Ovary (tissue), 7 donors: ENCODE measurements at regions not wholly inside any gene's neighbourhood (a gene's known extent, or its start where the extent isn't known, plus 50 kb on each side); places are given as distances from the start of the nearest gene placed in this dataset.

Experiments used
- DNase-seq, 5 donors: peaks; one replicate each; pipeline ENCODE4 v3.0.0-alpha.2; 2019 to 2020
- H3K27ac ChIP-seq, 2 donors: fragments of 200-600 bp; one replicate each; pipeline versions ENCODE4 v1.5.1 to v1.8.0; 2019 to 2022
- H3K27me3 ChIP-seq: fragments of 200-600 bp; one replicate; pipeline ENCODE4 v1.8.0; 2022
- H3K36me3 ChIP-seq: fragments of 200-600 bp; sonication (generic); one replicate; pipeline ENCODE4 v1.5.1; 2019
- H3K4me1 ChIP-seq: one replicate; pipeline ENCODE4 v1.8.1; 2013; ENCODE audit warnings: mild to moderate bottlenecking, moderate library complexity; ENCODE audit not compliant: insufficient read depth
- H3K4me3 ChIP-seq: fragments of 200-600 bp; sonication (generic); one replicate; pipeline ENCODE4 v1.5.1; 2017
- H3K9me3 ChIP-seq, 2 donors: fragments of 200-600 bp in 1 of 2; sonication (generic) in 1 of 2; one replicate each; pipeline versions ENCODE4 v1.5.1 to v1.8.1; 2013 to 2019; ENCODE audit warnings: mild to moderate bottlenecking in 1 of 2, moderate library complexity in 1 of 2
- CTCF ChIP-seq, 3 donors: fragments of 450-650 bp in 2 of 3; fragments of 200-600 bp in 1 of 3; IDR thresholded peaks; one replicate each; pipeline versions ENCODE4 v1.5.1 to v1.8.0; 2016 to 2022; ENCODE audit warnings: antibody characterized with exemption in 3 of 3, mild to moderate bottlenecking in 1 of 3
- EP300 ChIP-seq: sonication (generic); formaldehyde crosslinking; IDR thresholded peaks from one replicate; pipeline ENCODE4 v1.6.1; 2017; ENCODE audit warnings: antibody characterized with exemption
- POLR2A ChIP-seq: fragments of 450-650 bp; IDR thresholded peaks from one replicate; pipeline ENCODE4 v1.6.1; 2017; ENCODE audit warnings: antibody characterized with exemption, mild to moderate bottlenecking, moderate library complexity
- WGBS, 3 donors: extraction: QIAGEN DNeasy Blood & Tissue Kit in 1 of 3; methylation state at CpG; one replicate each; pipeline versions ENCODE4 v1.1.5 to v1.1.7; 2013 to 2017; 5-methylcytosine and 5-hydroxymethylcytosine counted together
- intact Hi-C, 4 donors: fragments of 100-400 bp; cut with DNase I; formaldehyde crosslinking; loops; one replicate each; pipeline versions ENCODE4 v1.11.0 to v1.15.1; 2022 to 2023
- donor health status: DM: no; HTN: no; CAD: no; lungs with moderate emphysema.
- donor health status: DM: no; HTN: no; CAD: no.
- donor health status: Bipolar disorder and iron deficiency.
- donor health status: DM: no; HTN: no; CAD: no.
- donor health status: DM: yes; HTN: yes; CAD: no.

- H3K27me3 ChIP-seq = no peaks in the 10 kb centered on the region
- no peaks in the 10 kb centered on the region for H3K4me1 ChIP-seq
- H3K4me3 ChIP-seq = no peak overlapping the region
- WGBS, 3 donors = 50 to 68% (median 66%) methylated on average over 5 of the region's 5 CpGs
- intact Hi-C loops = no loop called here
- DNase-seq = no peak
- no peak overlapping the region for H3K27ac ChIP-seq
- no peaks in the 10 kb centered on the region for H3K36me3 ChIP-seq
- TF ChIP-seq POLR2A (no peak), EP300 (no peak), CTCF (IDR thresholded peaks at IDR 0.05) (no peak)
- H3K9me3 ChIP-seq = no peaks in the 10 kb centered on the region
Measured at GRCh38 chr6:23650676-23651075, 475.3 kb upstream of the NRSN1 start.

GRCh38 chr6:23654745-23655144, 471.3 kb upstream of the NRSN1 start:
- H3K4me3 ChIP-seq = no peak overlapping the region
- no peaks in the 10 kb centered on the region for H3K4me1 ChIP-seq
- no peak overlapping the region for H3K27ac ChIP-seq
- no peaks in the 10 kb centered on the region for H3K27me3 ChIP-seq
- TF ChIP-seq CTCF (IDR thresholded peaks at IDR 0.05) (no peak), POLR2A (no peak), EP300 (no peak)
- H3K36me3 ChIP-seq = no peaks in the 10 kb centered on the region
- DNase-seq = no peak
- H3K9me3 ChIP-seq = no peaks in the 10 kb centered on the region
- 64 to 74% (median 68%) methylated on average over 6 of the region's 6 CpGs for WGBS, 3 donors
- intact Hi-C loops = no loop called here

GRCh38 chr6:23655525-23655924, 470.5 kb upstream of the NRSN1 start:
- Histone ChIP-seq H3K4me3 (no peak overlapping the region), H3K36me3 (no peaks in the 10 kb centered on the region), H3K27me3 (no peaks in the 10 kb centered on the region), H3K27ac (no peak overlapping the region), H3K9me3 (no peaks in the 10 kb centered on the region), H3K4me1 (no peaks in the 10 kb centered on the region)
- no peak for DNase-seq
- TF ChIP-seq CTCF (IDR thresholded peaks at IDR 0.05) (no peak), POLR2A (no peak), EP300 (no peak)
- intact Hi-C loops = no loop called here
- 48 to 57% (median 49%) methylated on average over 3 of the region's 3 CpGs for WGBS, 3 donors

- Histone ChIP-seq H3K4me1 (no peaks in the 10 kb centered on the region), H3K27ac (no peak overlapping the region), H3K36me3 (no peaks in the 10 kb centered on the region), H3K27me3 (no peaks in the 10 kb centered on the region), H3K9me3 (no peaks in the 10 kb centered on the region), H3K4me3 (no peak overlapping the region)
- TF ChIP-seq POLR2A (no peak), EP300 (no peak), CTCF (IDR thresholded peaks at IDR 0.05) (no peak)
- 85 to 90% (median 86%) methylated on average over 14 of the region's 14 CpGs for WGBS, 3 donors
- no peak for DNase-seq
- intact Hi-C loops = no loop called here
Measured at GRCh38 chr6:23656255-23657194, 469.5 kb upstream of the NRSN1 start.
